H54 (cell line): ENCODE measurements at regions not wholly inside any gene's neighbourhood (a gene's known extent, or its start where the extent isn't known, plus 50 kb on each side); places are given as distances from the start of the nearest gene placed in this dataset.

ENCODE experiments used
- DNase-seq: peaks from one replicate; pipeline ENCODE4 v3.0.0; 2011; ENCODE audit warnings: low spot score, mixed read lengths; ENCODE audit not compliant: insufficient read length
- FAIRE-seq: peaks from 3 replicates; lab custom pipeline; 2011; peaks lifted over from hg19 to GRCh38; lab: Jason Lieb, UNC
- POLR2A ChIP-seq: IDR thresholded peaks from 2 replicates; pipeline ENCODE4 v1.6.1; 2011; ENCODE audit warnings: low read depth, mild to moderate bottlenecking, low read length

DNA sequence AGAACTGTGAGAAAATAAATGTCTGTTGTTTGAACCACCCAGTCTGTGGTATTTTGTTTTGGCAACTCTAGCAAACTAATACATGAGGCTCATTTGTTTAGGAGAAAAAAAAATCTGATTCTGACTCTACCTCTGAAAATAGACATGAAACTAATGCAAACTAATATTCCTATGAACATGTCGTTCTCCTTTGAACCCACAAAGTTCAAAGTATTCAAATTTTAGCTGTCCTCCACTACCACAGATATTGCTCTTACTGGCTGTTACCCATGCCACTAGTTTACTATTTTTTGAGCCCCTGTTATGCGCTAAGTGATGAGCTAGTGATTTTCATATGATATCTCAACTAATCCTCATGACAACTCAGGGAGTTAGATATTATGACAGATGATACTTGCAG, 58.8 kb upstream of the ZNF804B start:
- DNase-seq, result no peak
- FAIRE-seq, result no peak
- TF ChIP-seq POLR2A, result no peak

GRCh38 chr7:88694207-88694606, 65.3 kb upstream of the ZNF804B start:
- DNase-seq, result no peak
- TF ChIP-seq POLR2A, result no peak
- no peak for FAIRE-seq

DNA sequence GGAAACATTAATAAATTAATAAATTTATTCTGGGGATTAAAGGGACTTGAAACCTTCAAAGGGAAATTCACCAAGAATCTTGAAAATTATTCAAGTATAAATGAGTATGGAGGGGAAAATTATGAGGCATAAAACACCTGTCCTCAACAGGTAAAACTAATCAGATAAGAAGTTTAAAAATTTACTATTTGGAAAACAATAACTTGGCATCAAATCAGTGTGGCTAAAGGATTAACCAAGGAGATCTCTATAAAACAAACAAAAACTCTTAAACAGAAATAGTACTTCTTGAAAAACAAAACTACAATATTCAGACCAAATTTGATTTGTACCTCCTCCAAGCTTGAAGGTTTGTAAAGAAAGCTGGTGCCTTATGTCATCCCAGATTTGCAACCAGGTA, 66.4 kb upstream of the ZNF804B start:
- FAIRE-seq, result no peak
- no peak for DNase-seq
- no peak for TF ChIP-seq POLR2A

DNA sequence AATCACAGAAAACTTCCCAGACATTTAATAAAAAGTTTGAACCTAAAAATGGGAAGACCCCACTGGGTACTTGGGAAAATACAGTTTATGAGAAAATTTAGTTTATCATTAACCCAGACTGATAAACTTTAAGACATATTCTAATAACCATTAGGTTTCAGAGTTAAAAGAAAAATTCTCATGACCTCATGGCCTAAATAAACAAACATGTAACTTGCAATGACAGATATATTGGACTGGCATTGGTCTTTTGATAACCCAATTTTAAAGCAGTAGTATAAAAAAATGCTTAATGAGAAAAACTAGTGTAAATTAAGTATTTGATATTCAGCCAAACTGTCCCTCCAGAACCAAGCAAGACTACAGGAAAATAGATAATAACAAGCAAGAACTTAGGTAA, 67.0 kb upstream of the ZNF804B start:
- TF ChIP-seq POLR2A, result no peak
- FAIRE-seq (no peak), DNase-seq (no peak)

GRCh38 chr7:88689821-88690220, 69.7 kb upstream of the ZNF804B start:
- no peak for TF ChIP-seq POLR2A
- DNase-seq (no peak), FAIRE-seq (no peak)

DNA sequence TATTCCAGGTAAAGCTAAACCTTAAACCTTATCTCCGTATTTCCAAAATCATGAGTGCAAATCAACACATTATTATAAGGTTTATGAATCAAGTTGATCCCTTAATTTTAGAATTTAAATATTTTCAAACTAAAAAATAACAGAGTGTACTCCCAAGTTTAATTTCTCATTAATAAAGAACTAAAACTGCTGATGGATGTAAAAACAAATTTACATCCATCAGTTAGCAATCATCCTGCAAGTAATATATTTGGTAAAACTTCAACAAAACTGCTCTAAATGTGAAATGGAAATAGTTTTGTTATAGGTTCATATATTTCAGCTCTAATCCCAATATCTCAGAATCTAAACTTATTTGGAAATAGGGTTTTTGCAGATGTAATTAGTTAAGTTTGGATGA, 71.3 kb upstream of the ZNF804B start:
- DNase-seq (no peak), FAIRE-seq (no peak)
- no peak for TF ChIP-seq POLR2A

DNA sequence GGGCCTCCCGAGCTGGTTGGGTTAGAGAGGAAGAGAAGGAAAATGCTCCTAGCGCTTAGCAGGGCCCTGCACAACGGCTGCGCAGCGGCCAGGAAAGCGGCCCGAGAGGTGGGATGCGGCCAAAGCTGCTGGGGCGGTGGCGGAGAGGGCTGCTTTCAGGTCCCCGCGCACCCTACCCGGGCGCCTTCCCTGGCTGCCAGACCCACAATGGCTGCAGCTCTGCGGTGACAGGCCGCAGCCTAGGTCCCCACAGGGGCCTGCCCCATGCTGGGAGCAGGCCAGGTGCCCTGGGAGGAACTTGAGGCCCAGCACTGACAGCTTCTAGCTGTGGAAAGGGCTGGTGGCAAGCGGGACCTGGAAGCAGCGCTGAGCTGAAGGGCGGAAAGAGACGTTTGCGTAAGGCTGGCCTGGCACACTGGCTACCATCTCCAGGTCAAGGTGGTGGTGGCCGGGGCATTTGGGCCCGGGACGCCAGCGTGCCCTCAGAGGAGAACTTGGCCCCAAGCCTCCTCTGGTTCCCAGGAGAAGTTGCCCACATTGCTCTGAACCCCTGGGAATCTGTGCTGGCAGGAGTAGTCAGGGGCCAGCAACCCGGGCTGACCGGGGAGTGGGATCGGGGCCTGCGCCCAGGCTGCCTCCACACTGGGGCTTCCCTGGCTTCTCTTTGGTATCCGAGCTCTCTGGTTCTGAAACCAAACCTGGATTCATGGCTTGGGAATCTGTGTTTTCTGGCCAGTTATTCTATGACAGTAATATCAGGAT, 72.9 kb upstream of the ZNF804B start:
- DNase-seq (no peak), FAIRE-seq (no peak)

GRCh38 chr7:88681682-88682081, 77.8 kb upstream of the ZNF804B start:
- DNase-seq (no peak), FAIRE-seq (no peak)
- no peak for TF ChIP-seq POLR2A

More for the DNA sequence above, 72.9 kb upstream of the ZNF804B start:
- TF ChIP-seq POLR2A, result no peak

DNA sequence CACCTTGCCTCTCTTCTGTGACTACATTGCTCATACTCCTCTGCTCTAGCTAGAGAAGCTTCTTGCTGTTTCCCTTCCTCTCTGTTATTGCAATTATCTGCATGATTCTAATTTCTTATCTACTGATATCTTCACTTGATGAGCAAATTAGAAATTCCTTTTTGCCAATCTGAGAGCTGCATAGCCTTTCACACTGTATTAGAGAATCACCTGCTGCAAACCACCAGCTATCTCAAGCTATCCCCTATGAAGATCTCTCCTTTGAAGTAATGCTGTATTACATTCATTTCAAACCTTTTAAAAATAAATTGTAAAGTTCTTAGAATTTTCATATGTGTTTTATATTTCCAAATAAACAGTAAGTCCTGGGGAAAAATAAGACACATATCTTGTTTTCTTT, 89.0 kb upstream of the ZNF804B start:
- no peak for TF ChIP-seq POLR2A
- FAIRE-seq, result no peak

DNA sequence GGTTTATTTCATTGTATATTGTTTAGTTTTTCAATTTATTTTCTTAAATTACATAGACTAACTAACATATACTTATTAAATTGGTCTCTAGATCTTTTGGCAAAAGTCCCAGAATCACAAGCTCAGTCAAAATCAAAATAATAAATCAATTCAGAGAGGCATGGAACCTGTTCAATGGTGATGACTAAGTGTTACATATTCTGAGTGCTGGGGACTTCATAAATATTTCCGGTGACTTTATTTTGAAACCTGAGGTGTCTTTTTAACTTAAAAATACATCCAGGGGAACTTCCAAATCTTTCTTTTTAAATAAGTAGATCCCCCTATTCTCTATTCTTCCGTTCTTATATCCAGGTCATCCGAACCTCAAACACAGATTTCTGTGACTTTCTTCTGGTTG, 89.6 kb upstream of the ZNF804B start:
- no peak for TF ChIP-seq POLR2A
- FAIRE-seq, result no peak
- no peak for DNase-seq

More for the DNA sequence above, 89.0 kb upstream of the ZNF804B start:
- no peak for DNase-seq

GRCh38 chr7:88668591-88668990, 90.9 kb upstream of the ZNF804B start:
- FAIRE-seq (no peak), DNase-seq (no peak)
- TF ChIP-seq POLR2A, result no peak

- DNase-seq, result no peak
- no peak for FAIRE-seq
- no peak for TF ChIP-seq POLR2A
Measured at GRCh38 chr7:88666626-88667025, 92.9 kb upstream of the ZNF804B start.

- DNase-seq, result no peak
- TF ChIP-seq POLR2A, result no peak
- no peak for FAIRE-seq
Measured at GRCh38 chr7:88665892-88666514, 93.5 kb upstream of the ZNF804B start.

GRCh38 chr7:88664630-88665233, 94.8 kb upstream of the ZNF804B start:
- DNase-seq (peak; percentile 15), FAIRE-seq (peak; percentile 96)
- no peak for TF ChIP-seq POLR2A
